MM.1S (cell line): ENCODE measurements at regions not wholly inside any gene's neighbourhood (a gene's known extent, or its start where the extent isn't known, plus 50 kb on each side); places are given as distances from the start of the nearest gene placed in this dataset.

Experiments used
- DNase-seq: peaks from one replicate; pipeline ENCODE4 v3.0.0-alpha.2; 2015
- H2AFZ ChIP-seq: fragments of 300-600 bp; sonication (generic); 2 replicates; pipeline ENCODE4 v1.6.0; 2016; ENCODE audit warnings: antibody characterized with exemption, low read length
- H3F3A ChIP-seq: fragments of 300-600 bp; sonication (generic); 2 replicates; pipeline ENCODE4 v1.6.1; 2016; ENCODE audit warnings: mild to moderate bottlenecking, antibody characterized with exemption, low read length, moderate library complexity, mixed read lengths; ENCODE audit not compliant: insufficient read depth
- H3K27ac ChIP-seq: fragments of 300-600 bp; sonication (generic); 2 replicates; pipeline ENCODE4 v1.5.1; 2016; ENCODE audit warnings: mild to moderate bottlenecking, low read length
- H3K27me3 ChIP-seq: fragments of 300-600 bp; sonication (generic); replicated peaks from 2 replicates; pipeline ENCODE4 v1.6.0; 2016; ENCODE audit warnings: low read length; ENCODE audit not compliant: insufficient read depth
- H3K36me3 ChIP-seq: fragments of 300-600 bp; sonication (generic); replicated peaks from 2 replicates; pipeline ENCODE4 v1.6.1; 2016; ENCODE audit warnings: mild to moderate bottlenecking, low read length, mixed read lengths; ENCODE audit not compliant: insufficient read depth
- H3K4me1 ChIP-seq: fragments of 300-600 bp; sonication (generic); 2 replicates; pipeline ENCODE4 v1.6.1; 2016; ENCODE audit warnings: low read length, mixed read lengths
- H3K4me2 ChIP-seq: fragments of 300-600 bp; sonication (generic); 2 replicates; pipeline ENCODE4 v1.6.0; 2016; ENCODE audit warnings: low read depth, low read length
- H3K4me3 ChIP-seq: fragments of 300-600 bp; sonication (generic); 2 replicates; pipeline ENCODE4 v1.5.1; 2016; ENCODE audit warnings: low read length, mixed read lengths
- H3K79me2 ChIP-seq: fragments of 300-600 bp; sonication (generic); 2 replicates; pipeline ENCODE4 v1.6.1; 2016; ENCODE audit warnings: mixed run types, low read length, mixed read lengths
- H3K9ac ChIP-seq: fragments of 300-600 bp; sonication (generic); 2 replicates; pipeline ENCODE4 v1.6.1; 2016; ENCODE audit warnings: low read length, mixed read lengths
- H3K9me2 ChIP-seq: fragments of 300-600 bp; sonication (generic); replicated peaks from 2 replicates; pipeline ENCODE4 v1.6.1; 2016; ENCODE audit warnings: mild to moderate bottlenecking, low read length, mixed read lengths; ENCODE audit not compliant: insufficient read depth
- H3K9me3 ChIP-seq: fragments of 300-600 bp; sonication (generic); replicated peaks from 2 replicates; pipeline ENCODE4 v1.6.1; 2016; ENCODE audit warnings: mild to moderate bottlenecking, low read length, mixed read lengths; ENCODE audit not compliant: insufficient read depth
- H4K20me1 ChIP-seq: fragments of 300-600 bp; sonication (generic); 2 replicates; pipeline ENCODE4 v1.6.1; 2016; ENCODE audit warnings: mild to moderate bottlenecking, low read length, moderate library complexity, mixed read lengths; ENCODE audit not compliant: insufficient read depth
- CTCF ChIP-seq: fragments of 300-600 bp; sonication (generic); IDR thresholded peaks from 2 replicates; pipeline ENCODE4 v1.5.1; 2016; ENCODE audit warnings: antibody characterized with exemption, low read length, mixed read lengths
- EZH2 ChIP-seq: fragments of 300-600 bp; sonication (generic); optimal IDR thresholded peaks from 2 replicates; pipeline ENCODE3; 2017; ENCODE audit warnings: low read depth, mild to moderate bottlenecking, antibody characterized with exemption, low read length, mixed read lengths
- EZH2phosphoT487 ChIP-seq: fragments of 300-600 bp; sonication (generic); IDR thresholded peaks from 2 replicates; pipeline ENCODE4 v1.6.1; 2018; ENCODE audit warnings: antibody characterized with exemption, low read length

DNA sequence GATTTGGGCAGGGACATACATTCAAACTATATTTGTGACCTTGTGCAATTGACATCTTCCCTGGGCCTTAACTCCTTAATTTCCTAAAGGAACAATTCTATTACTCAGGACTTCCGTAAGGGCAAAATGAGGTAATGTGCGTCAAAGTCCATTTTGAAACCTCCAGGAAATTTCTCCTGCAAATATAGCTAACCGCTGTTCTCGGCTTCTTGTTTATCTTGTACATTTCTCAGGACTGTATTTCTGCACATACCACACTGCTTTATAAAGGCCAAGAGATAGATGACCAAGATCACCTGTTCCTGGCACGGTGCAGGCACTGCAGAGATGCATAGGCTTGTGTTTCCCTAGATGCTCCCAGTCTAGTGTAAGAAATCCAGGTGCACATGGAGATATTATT, 1009.4 kb downstream of the BCL11B start:
- Histone ChIP-seq H3K4me1 (no peaks in the 10 kb centered on the region), H2AFZ (no peak overlapping the region), H3F3A (no peaks in the 10 kb centered on the region), H3K27ac (no peak overlapping the region), H3K36me3 (no peaks in the 10 kb centered on the region), H3K9me3 (no peaks in the 10 kb centered on the region), H3K4me3 (no peak overlapping the region), H4K20me1 (no peaks in the 10 kb centered on the region), H3K9me2 (no peaks in the 10 kb centered on the region), H3K4me2 (no peak overlapping the region), H3K9ac (no peak overlapping the region), H3K27me3 (no peaks in the 10 kb centered on the region), H3K79me2 (no peaks in the 10 kb centered on the region)
- no peak for DNase-seq
- no peak for TF ChIP-seq CTCF
- TF ChIP-seq EZH2phosphoT487, result no peak
- TF ChIP-seq EZH2, result no peak

DNA sequence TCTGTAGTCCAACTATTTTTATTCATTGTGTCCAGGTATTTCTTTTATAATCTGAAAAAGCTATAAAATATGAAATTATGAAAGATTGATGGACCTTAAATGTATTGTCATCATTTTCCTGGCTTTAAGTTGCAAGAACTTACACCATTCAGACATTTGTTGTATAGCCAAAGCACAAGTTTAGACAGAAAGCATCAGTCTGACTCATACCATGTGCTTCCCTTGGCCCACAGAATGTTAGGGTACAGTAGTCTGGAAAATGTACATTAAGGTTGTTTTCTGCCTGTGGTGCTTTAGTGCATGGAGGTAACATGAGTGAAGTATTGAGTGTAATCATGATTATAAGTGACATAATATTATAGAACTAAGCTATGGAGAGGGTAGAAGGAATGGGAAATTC, 1002.5 kb downstream of the BCL11B start:
- Histone ChIP-seq H3K4me2 (no peak overlapping the region), H2AFZ (no peak overlapping the region), H3K79me2 (no peaks in the 10 kb centered on the region), H3K9ac (no peak overlapping the region), H4K20me1 (no peaks in the 10 kb centered on the region), H3K27me3 (no peaks in the 10 kb centered on the region), H3K27ac (no peak overlapping the region), H3F3A (no peaks in the 10 kb centered on the region), H3K9me3 (no peaks in the 10 kb centered on the region), H3K4me3 (no peak overlapping the region), H3K9me2 (no peaks in the 10 kb centered on the region), H3K4me1 (no peaks in the 10 kb centered on the region), H3K36me3 (no peaks in the 10 kb centered on the region)
- no peak for DNase-seq
- TF ChIP-seq EZH2phosphoT487 (no peak), CTCF (no peak), EZH2 (no peak)

GRCh38 chr14:98270201-98270600, 1001.8 kb downstream of the BCL11B start:
- Histone ChIP-seq H3K4me1 (no peaks in the 10 kb centered on the region), H3K36me3 (no peaks in the 10 kb centered on the region), H3K9me3 (no peaks in the 10 kb centered on the region), H3K79me2 (no peaks in the 10 kb centered on the region), H2AFZ (no peak overlapping the region), H3K9me2 (no peaks in the 10 kb centered on the region), H3K9ac (no peak overlapping the region), H3K4me3 (no peak overlapping the region), H3K27ac (no peak overlapping the region), H3K27me3 (no peaks in the 10 kb centered on the region), H3K4me2 (no peak overlapping the region), H3F3A (no peaks in the 10 kb centered on the region), H4K20me1 (no peaks in the 10 kb centered on the region)
- DNase-seq, result no peak
- TF ChIP-seq EZH2 (no peak), EZH2phosphoT487 (no peak), CTCF (no peak)
